HG03565 (cell line): ENCODE measurements at regions not wholly inside any gene's neighbourhood (a gene's known extent, or its start where the extent isn't known, plus 50 kb on each side); places are given as distances from the start of the nearest gene placed in this dataset.

ENCODE experiments used
- ATAC-seq: cut with Tn5 transposase; IDR thresholded peaks from one replicate; pipeline ENCODE4 v1.9.1; 2021; ENCODE audit warnings: mild to moderate bottlenecking, moderate library complexity; ENCODE audit not compliant: unreplicated experiment

GRCh38 chr6:95240514-95240913 is 336.8 kb upstream of the MANEA start:
- ATAC-seq, result no peak

GRCh38 chr6:95242560-95242959 is 334.8 kb upstream of the MANEA start:
- ATAC-seq, result no peak

- ATAC-seq, result no peak
Observed at GRCh38 chr6:95243053-95243452, 334.3 kb upstream of the MANEA start.

- ATAC-seq, result no peak
Observed at GRCh38 chr6:95244751-95245150, 332.6 kb upstream of the MANEA start.

GRCh38 chr6:95248499-95248898 is 328.8 kb upstream of the MANEA start:
- ATAC-seq, result no peak

- no peak for ATAC-seq
Observed at GRCh38 chr6:95249175-95249574, 328.2 kb upstream of the MANEA start.

GRCh38 chr6:95249661-95250060 is 327.7 kb upstream of the MANEA start:
- ATAC-seq, result no peak

GRCh38 chr6:95263840-95264239 is 313.5 kb upstream of the MANEA start:
- no peak for ATAC-seq

- ATAC-seq, result no peak
Observed at GRCh38 chr6:95266537-95267258, 310.6 kb upstream of the MANEA start.

- ATAC-seq, result no peak
Observed at GRCh38 chr6:95274686-95275235, 302.6 kb upstream of the MANEA start.

GRCh38 chr6:95279616-95280015 is 297.7 kb upstream of the MANEA start:
- ATAC-seq, result no peak

- no peak for ATAC-seq
Observed at GRCh38 chr6:95280686-95281273, 296.6 kb upstream of the MANEA start.

- ATAC-seq, result no peak
Observed at GRCh38 chr6:95285881-95286280, 291.5 kb upstream of the MANEA start.

GRCh38 chr6:95286874-95287273 is 290.5 kb upstream of the MANEA start:
- no peak for ATAC-seq

GRCh38 chr6:95288251-95288650 is 289.1 kb upstream of the MANEA start:
- no peak for ATAC-seq

GRCh38 chr6:95292011-95292410 is 285.3 kb upstream of the MANEA start:
- no peak for ATAC-seq

GRCh38 chr6:95293257-95293656 is 284.1 kb upstream of the MANEA start:
- no peak for ATAC-seq

GRCh38 chr6:95294043-95294442 is 283.3 kb upstream of the MANEA start:
- ATAC-seq, result no peak

- ATAC-seq, result no peak
Observed at GRCh38 chr6:95309545-95309944, 267.8 kb upstream of the MANEA start.

GRCh38 chr6:95318137-95318536 is 259.2 kb upstream of the MANEA start:
- no peak for ATAC-seq

GRCh38 chr6:95321126-95321525 is 256.2 kb upstream of the MANEA start:
- ATAC-seq, result no peak

GRCh38 chr6:95325916-95326315 is 251.4 kb upstream of the MANEA start:
- ATAC-seq, result no peak

- ATAC-seq, result no peak
Observed at GRCh38 chr6:95328231-95328630, 249.1 kb upstream of the MANEA start.
